Hematopoietic multipotent progenitor cell treated with erythropoietin and hydrocortisone succinate and interleukin-3 and kit ligand, for 6 days (in vitro differentiated cells): ENCODE measurements at regions not wholly inside any gene's neighbourhood (a gene's known extent, or its start where the extent isn't known, plus 50 kb on each side); places are given as distances from the start of the nearest gene placed in this dataset.

Experiments used
- DNase-seq: peaks from one replicate; pipeline ENCODE4 v3.0.0-alpha.2; 2015

DNA sequence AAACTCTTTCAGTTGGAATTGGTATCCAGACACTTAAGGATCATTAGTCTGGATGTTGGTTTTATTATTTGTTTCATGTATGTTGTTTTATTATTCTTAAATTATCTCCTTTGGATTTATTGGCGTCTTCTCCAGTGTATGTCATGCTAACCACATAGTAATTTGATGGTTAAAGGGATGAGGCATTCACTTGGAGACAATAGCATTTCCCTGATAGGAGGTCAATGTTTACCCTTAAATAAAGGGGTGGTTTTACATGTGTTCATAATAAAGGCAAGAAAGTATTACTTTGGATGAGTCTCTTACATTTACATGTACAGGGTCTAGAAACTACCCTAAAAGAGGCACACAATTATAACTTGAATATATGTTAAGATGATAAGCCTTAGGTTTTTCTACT lies 51.2 kb upstream of the RNF144B start:
- DNase-seq, result no peak

- no peak for DNase-seq
Observed at GRCh38 chr6:18334251-18334650, 52.9 kb upstream of the RNF144B start.

DNA sequence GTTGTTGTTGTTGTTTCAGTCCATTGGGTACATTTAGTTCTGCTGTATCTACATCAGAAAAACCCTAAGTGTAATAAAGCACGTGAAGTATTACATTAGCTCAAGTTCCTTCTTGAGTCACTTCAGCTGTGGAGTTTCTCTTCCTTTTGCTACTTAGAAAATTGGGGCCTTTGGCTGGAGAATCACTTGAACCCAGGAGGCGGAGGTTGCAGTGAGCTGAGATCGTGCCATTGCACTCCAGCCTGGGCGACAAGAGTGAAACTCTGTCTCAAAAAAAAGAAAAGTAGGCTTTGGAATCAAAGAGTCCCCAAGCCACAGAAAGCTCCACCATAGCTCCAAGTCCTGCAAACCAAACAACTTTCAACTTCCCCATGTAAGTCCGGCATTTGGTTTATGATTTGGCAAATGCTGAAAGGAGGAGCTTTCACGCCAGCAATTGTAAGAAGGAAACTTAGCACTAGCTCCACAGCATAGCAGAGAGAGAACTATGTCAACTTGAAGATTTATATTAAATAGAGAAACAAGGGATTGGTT lies 56.5 kb upstream of the RNF144B start:
- peak; percentile 10 for DNase-seq

DNA sequence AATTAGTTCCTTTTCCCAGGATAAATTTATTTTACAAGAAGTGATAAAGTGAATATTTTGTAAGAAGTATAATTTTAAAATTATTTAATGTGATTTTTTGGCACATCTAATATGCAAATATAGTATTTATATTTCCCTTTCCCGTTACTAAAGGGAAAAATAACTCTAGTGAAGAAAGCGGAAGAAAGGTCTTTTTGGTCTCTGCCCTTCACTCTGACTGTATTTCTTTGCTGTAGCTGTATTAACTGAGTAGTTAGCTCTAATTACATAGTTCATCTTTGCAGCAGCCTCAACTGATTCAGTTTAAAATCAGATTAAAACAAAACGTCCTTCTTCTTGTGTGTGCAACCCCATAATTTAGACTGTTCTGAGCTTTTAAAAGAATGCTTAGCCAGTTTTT lies 57.4 kb upstream of the RNF144B start:
- DNase-seq, result no peak

DNA sequence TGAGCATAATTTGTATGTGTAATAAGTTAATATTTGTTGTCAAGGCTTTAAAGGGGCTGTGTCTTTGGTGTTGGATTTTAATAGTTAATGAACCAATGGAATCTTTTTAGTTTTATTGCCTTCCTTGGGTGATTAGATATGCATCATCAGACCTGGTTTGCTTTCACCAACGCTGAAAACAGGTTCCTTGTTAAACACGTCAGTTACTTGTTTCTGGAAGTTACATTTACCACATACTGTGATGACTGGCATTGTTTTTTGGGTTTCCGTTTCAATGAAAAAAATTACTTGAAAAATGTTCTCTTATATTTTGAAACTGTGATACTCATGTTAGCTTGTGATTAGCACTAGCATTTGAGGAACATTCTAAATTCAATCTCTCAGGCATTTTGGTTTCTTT lies 58.6 kb upstream of the RNF144B start:
- DNase-seq, result peak; percentile 23

DNA sequence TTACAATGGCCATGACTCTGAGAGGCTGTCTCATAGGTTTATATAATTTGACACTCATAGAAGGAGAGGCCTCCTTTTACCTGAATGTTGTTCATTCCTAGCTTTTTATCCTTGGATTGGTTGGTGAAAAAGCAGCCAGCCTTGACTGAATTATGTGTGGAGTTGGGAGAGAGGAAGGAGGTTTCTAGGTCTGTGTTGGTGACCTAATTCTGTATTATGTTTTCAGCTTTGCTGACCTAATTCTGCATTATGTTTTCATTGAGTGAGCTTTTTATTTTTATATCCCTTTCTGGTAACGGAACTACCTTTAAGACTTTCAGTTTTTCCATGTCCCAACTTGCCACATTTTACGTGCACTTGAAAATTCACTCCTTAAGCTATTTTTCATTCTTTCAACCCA lies 59.1 kb upstream of the RNF144B start:
- DNase-seq, result no peak

GRCh38 chr6:18327626-18328025 lies 59.5 kb upstream of the RNF144B start:
- peak; percentile 78 for DNase-seq

DNA sequence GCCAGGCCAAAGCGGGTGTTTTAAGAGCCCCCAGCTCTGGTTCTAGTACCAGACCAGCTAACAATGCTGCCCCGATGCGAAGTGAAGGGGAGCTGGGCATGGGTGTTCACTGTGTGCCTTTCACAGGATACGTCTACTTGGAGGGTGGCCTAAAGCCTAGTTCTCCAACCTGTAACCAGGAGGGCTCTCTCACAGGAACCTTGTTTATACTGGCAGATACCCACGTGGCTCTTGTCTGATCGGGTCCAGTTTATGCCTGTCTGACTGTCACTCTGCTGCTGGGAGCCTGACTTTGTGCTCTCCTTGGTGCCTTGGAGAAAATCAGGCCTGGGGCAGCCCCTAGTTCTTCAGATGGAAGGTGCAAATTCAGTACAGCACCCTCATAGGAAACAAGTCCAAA lies 60.2 kb upstream of the RNF144B start:
- no peak for DNase-seq

- DNase-seq, result no peak
Observed at GRCh38 chr6:18326001-18326400, 61.1 kb upstream of the RNF144B start.

GRCh38 chr6:18324706-18325042 lies 60.3 kb upstream of the DEK start:
- DNase-seq, result no peak

DNA sequence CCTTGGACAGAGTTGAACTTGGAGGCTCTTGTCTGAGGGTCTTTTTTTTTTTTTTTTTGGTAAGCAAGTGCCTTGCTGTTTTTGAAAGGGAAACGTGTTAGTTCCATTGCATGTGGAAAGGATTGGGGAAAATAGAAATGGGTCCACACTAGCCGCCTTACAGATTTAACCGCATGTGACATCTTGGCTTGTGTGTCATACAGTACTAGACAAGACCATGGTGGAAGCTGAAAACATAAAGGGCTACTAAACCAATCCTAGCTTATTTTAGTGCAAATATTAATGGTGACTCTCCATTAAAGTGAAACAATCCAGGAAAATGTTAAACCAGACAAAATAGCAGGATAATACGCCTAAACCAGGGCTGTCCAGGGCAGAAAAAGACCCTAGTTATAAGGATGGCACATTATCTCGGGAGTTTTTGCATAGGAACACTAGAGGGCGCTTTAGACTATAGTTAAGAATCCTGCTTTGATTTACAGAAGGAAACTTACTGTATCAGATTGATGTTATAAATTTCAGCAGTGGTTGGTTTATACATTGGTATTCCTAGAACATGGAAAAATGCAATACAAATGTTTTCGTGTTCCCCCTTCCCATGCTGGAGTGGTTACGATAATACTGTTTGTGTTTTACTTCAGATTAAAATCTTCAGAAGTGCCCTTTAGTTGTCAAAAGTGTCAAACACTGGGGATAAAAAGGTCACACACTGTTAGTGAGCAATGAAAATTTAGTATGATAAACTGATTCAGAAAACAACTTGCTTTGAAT lies 59.8 kb upstream of the DEK start:
- peak; percentile 86 for DNase-seq

DNA sequence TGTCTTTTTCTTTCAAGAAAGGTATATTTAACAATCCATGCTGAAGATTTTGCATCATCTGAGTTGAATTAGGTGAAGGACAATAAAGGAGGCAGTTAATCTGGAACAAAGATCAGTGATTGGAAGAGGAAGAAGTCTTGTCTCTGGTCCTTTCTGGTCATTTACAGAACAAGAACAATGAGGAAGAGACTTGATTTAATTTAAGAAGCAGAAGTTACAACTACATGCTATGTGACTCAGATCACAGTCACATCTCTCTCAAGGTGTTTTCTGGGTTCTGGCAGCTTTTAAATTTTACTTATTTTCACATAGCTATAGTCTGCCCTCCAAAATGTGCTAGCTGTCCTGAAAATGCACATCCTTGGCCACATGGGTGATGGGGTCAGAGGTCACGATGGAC lies 53.5 kb upstream of the DEK start:
- no peak for DNase-seq

DNA sequence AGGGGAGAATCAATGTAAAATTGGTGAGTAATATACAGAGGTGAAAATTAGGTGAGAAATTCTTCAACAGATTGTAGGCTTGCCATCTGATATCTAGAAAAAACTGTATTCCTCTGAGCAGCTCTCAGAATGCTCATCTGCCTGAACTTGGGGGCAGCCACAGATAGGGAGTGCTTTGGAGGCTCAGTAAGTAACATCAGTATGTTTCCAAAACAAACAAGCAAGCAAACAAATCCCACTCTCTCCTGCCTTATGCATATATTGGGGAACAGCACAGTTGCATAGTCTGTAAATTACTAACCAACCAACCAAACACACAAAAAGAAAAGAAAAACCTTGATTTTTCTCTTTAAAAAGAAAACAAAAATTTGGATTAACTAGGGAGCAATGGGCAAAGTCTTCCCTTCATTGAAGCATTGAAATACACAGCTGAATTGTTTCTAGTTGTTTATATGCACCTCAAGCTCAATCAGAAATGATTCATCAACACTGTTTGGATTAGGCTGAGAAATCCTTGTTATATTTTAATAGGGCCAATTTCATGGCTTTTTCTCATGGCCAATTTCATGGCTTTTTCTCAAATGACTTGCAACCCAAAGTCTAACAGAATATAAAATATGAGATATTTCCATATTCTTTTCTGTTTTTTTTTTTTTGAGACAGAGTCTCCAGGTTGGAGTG lies 50.1 kb upstream of the DEK start:
- no peak for DNase-seq
